Islet precursor cell (in vitro differentiated cells): ENCODE measurements at regions not wholly inside any gene's neighbourhood (a gene's known extent, or its start where the extent isn't known, plus 50 kb on each side); places are given as distances from the start of the nearest gene placed in this dataset.

Source experiments
- DNase-seq: peaks from one replicate; pipeline ENCODE4 v3.0.0-alpha.2; 2018

DNA sequence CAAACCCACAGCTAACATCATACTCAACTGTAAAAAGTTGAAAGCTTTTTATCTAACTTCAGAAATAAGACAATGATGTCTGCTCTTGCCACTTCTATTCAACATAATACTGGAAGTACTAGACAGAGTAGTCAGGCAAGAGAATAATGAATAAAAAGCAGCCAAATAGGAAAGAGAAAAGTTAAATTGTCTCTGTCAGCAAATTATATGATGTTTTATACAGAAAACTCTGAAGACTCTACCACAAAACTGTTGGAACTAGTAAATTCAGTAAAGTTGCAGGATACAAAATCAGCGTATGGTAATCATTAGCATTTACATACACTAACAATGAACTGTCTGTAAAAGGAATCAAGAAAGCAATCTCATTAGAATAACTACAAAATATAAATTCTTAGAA, 752.9 kb upstream of the CT83 start:
- DNase-seq: no peak

GRCh38 chrX:117196481-117196880, 733.7 kb upstream of the CT83 start:
- DNase-seq: no peak

DNA sequence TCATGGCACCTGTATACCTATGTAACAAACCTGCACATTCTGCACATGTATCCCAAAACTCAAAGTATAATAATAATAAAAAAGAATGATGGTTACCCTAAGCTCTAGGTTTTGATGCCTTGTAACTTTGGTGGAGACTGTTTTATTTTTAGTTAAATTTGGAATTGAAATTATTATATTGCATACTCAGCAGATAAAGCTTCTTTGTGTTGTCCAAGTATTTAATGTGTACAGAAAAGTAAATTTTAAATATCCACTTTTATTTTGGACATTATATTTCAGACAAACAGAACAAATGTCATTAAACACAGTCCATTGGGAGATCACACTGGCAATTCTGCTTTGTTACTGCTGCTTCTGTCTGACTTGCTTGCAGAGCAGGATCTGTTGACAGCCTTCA, 684.5 kb upstream of the CT83 start:
- DNase-seq: no peak

- DNase-seq: no peak
Observed at GRCh38 chrX:117138070-117138469, 675.3 kb upstream of the CT83 start.

- DNase-seq: no peak
Observed at GRCh38 chrX:117134983-117135382, 672.2 kb upstream of the CT83 start.

GRCh38 chrX:117120700-117121099, 657.9 kb upstream of the CT83 start:
- no peak for DNase-seq

- no peak for DNase-seq
Observed at GRCh38 chrX:117096528-117096927, 633.8 kb upstream of the CT83 start.

DNA sequence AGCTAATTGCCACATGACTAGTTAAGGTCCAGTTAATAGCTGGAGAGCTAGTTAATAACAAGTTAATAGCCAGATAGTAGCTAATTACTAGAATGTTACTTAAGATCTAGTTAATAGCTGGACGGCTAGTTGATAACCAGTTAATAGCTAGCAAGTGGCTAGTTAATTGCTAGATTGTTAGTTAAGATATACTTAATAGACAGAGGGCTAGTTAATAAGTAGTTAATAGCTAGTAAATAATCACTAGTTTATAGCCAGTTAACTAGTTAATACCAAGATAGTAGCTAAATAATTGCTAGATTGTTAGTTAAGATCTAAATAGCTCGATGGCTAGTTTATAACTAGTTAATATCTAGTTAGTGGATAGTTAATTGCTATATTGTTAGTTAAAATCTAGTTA, 632.6 kb upstream of the CT83 start:
- DNase-seq: no peak

GRCh38 chrX:117094149-117094548, 631.4 kb upstream of the CT83 start:
- DNase-seq: no peak

DNA sequence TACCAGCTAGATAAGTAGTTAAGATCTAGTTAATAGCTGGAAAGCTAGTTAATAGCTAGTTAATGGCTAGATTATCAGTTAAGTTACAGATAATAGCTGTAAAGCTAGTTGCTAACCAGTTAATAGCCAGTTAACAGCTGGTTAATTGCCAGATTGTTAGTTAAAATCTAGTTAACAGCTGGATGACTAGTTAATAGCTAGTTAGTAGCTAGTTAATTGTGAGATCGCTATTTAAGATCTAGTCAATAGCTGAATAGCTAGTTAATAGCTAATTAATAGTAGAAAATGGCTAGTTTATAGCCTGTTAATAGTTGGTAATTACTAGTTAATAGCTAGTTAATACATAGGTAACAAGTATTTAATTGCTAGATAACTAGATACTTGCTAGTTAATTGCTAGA, 630.5 kb upstream of the CT83 start:
- no peak for DNase-seq

GRCh38 chrX:117092641-117093040, 629.9 kb upstream of the CT83 start:
- DNase-seq: no peak

- no peak for DNase-seq
Observed at GRCh38 chrX:117063224-117063623, 600.4 kb upstream of the CT83 start.

GRCh38 chrX:117059848-117060247, 597.1 kb upstream of the CT83 start:
- DNase-seq: no peak

GRCh38 chrX:117053260-117053659, 590.5 kb upstream of the CT83 start:
- no peak for DNase-seq

- DNase-seq: no peak
Observed at GRCh38 chrX:117038918-117039440, 576.2 kb upstream of the CT83 start.

- no peak for DNase-seq
Observed at GRCh38 chrX:117010243-117010642, 547.5 kb upstream of the CT83 start.

- DNase-seq: no peak
Observed at GRCh38 chrX:117002981-117003380, 540.2 kb upstream of the CT83 start.

DNA sequence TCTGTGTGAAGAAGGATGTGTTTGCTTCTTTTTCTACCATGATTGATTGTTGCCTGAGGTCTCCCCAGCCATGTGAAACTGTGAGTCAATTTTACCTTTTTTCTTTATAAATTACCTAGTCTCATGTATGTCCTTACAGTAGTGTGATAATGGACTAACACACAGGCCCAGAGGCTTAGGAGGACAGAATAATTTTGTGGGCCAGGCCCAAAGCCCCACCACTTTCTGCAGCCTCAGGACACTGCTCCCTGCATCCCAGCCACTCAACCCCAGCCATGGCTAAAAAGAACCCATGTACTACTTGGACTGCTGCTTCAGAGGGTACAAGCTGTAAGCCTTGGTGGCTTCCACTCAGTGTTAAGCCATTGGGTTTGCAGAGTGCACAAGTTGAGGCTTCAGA, 512.7 kb upstream of the CT83 start:
- DNase-seq: no peak

DNA sequence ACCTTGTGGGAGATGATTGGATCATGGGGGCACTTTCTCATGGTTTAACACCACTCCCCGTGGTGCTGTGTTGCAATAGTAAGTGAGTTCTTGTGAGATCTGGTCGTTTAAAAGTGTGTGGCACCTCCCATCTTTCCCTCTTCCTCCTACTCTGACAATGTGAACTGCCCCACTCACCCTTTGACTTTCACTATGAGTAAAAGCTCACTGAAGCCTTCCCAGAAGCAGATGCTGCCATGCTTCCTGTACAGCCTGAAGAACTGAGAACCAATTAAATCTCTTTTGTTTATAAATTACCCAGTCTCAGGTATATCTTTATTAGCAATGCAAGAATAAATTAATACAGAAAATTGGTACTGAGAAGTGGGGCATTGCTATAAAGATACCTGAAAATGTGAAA, 509.6 kb upstream of the CT83 start:
- DNase-seq: no peak

DNA sequence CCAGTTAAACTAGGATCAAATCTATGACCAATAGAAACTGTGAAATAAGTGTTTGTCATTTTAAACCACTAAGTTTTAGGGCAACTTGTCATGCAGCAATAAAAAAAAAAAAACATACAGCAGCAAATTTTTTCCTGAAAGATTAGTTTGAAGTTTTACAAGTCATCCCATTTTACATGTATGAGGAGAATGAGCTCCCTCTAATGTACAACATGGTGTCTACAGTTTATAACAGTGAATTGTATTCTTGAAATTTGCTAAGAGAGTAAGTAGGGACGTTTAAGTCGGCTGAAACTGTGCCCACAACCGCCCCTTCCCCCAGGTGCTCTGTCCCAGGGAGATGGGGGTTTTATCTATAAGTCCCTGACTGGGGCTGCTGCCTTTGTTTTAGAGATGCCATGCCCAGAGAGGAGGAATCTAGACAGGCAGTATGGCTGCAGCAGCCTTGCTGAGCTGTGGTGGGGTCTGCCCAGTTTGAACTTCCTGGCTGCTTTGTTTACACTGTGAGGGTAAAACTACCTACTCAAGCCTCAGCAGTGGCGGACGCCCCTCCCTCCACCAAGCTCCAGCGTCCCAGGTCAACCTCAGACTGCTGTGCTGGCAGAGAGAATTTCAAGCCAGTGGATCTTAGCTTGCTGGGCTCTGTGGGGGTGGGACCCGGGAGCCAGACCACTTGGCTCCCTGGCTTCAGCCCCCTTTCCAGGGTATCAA, 499.3 kb upstream of the CT83 start:
- peak; percentile 54 for DNase-seq

GRCh38 chrX:116930311-116930710, 467.5 kb upstream of the CT83 start:
- DNase-seq: no peak

GRCh38 chrX:116897526-116897925, 434.8 kb upstream of the CT83 start:
- no peak for DNase-seq

DNA sequence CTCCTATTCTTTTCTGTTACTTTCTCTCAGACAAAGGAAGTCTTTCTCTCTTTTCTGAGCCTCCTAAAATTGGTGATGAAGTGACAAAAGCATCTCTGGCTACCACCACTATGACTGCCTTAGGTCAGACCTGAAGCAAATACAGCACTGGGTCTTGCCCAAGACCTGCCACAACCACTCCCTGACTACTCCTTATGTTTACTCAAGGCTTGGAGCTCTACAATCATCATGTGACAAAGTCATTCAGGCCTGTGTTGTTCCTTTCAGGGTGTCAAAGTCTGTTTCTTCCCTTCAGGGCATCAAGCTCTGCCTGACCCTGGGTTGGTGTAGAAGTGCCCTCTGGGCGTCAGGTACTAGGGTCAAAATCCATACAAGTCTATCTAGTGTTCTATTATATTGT, 419.2 kb upstream of the CT83 start:
- no peak for DNase-seq

- DNase-seq: no peak
Observed at GRCh38 chrX:116873671-116874070, 410.9 kb upstream of the CT83 start.

- no peak for DNase-seq
Observed at GRCh38 chrX:116872931-116873330, 410.2 kb upstream of the CT83 start.
